ENCODE measurements at regions not wholly inside any gene's neighbourhood (a gene's known extent, or its start where the extent isn't known, plus 50 kb on each side); places are given as distances from the start of the nearest gene placed in this dataset.

DNA sequence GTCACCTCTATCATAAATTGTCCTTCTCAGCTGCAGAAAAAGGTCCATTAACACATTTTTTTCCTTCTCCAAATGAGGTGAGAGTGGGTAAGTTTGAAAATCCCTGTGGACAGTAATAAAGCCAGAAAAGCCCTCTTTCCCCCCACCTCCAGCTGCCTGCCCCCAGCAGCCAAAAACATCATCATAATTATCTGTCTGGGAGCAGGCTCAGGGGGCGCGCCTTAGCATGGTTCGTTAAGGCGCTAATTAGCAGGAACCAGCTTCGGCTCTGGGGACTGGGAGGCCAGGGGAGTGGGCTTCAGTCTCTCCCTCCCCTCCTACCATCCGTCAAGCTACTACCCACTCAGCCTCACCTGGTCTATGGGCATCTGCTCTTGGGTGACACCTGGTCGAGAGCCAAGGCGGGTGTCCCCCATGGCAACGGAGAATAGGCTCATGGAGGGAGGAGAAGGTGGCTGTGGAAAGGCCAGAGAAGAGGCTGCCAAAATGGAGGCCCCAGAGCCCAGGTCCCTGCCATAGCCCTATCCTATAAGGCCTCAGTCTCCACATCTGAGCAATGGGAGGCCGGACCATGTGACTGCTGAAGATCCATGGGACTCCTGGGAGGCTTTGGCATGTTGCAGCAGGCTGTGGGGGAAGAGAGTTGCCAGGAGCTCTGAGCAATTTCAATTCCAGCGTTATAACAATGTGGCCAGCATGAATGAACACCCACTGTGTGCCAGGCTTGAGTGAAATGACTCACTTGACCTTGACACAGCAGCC lies 140.1 kb upstream of the LINGO1 start:
- H3K4me3 ChIP-seq (ENCODE audit: control insufficient read depth, low read depth, low read length), result no peak overlapping the region
- TF ChIP-seq, protein P1, sequence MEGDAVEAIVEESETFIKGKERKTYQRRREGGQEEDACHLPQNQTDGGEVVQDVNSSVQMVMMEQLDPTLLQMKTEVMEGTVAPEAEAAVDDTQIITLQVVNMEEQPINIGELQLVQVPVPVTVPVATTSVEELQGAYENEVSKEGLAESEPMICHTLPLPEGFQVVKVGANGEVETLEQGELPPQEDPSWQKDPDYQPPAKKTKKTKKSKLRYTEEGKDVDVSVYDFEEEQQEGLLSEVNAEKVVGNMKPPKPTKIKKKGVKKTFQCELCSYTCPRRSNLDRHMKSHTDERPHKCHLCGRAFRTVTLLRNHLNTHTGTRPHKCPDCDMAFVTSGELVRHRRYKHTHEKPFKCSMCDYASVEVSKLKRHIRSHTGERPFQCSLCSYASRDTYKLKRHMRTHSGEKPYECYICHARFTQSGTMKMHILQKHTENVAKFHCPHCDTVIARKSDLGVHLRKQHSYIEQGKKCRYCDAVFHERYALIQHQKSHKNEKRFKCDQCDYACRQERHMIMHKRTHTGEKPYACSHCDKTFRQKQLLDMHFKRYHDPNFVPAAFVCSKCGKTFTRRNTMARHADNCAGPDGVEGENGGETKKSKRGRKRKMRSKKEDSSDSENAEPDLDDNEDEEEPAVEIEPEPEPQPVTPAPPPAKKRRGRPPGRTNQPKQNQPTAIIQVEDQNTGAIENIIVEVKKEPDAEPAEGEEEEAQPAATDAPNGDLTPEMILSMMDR (conservative IDR thresholded peaks at IDR 0.05; ENCODE audit: control insufficient read depth, insufficient read depth, low read depth, low read length), result no peak
- no peak for DNase-seq (ENCODE audit: low read depth)

DNA sequence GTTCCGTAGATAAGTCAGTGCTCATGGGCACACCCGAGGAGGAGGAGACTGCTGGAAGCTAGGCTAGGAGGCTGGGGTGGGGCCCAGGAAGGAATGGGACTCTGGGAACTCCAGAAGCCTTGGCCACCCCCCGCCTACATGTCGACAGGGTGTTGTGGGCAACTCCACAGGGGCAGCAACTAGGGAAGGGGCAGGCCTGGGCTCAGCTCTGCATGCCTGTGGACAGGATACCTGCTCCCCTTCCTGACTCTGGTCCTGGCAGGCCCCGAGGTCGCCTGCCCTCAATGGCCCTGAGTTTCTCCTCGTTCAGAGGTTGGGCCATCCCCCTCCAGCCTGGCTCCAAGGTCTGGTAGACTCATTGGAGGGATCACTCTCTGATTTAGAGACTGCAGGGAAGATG lies 138.9 kb upstream of the LINGO1 start:
- no peak for DNase-seq (ENCODE audit: low read depth)
- TF ChIP-seq, protein P1 (conservative IDR thresholded peaks at IDR 0.05; ENCODE audit: control insufficient read depth, insufficient read depth, low read depth, low read length), result no peak
- H3K4me3 ChIP-seq (ENCODE audit: control insufficient read depth, low read depth, low read length), result no peak overlapping the region

DNA sequence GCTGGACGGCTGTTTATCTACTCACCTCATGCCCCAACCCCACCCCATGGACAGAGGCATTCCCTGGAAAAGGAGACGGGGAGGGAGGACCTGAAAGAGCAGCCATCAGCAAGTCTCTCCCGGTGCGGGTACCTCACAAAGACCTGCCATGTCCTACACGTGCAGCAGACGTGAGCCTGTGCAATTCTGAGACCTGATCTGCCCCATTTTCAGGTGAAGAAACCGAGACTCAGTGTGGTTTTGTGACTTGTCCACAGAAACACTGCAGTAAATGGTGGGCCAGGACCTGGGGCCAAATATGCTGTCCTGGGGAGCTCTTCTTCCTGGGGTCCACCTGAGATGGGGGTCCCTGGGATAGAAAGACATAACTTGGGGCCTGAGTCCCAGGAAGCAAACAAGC lies 137.0 kb upstream of the LINGO1 start:
- TF ChIP-seq, protein P1 (conservative IDR thresholded peaks at IDR 0.05; ENCODE audit: control insufficient read depth, insufficient read depth, low read depth, low read length), result no peak
- H3K4me3 ChIP-seq (ENCODE audit: control insufficient read depth, low read depth, low read length), result no peak overlapping the region
- no peak for DNase-seq (ENCODE audit: low read depth)

DNA sequence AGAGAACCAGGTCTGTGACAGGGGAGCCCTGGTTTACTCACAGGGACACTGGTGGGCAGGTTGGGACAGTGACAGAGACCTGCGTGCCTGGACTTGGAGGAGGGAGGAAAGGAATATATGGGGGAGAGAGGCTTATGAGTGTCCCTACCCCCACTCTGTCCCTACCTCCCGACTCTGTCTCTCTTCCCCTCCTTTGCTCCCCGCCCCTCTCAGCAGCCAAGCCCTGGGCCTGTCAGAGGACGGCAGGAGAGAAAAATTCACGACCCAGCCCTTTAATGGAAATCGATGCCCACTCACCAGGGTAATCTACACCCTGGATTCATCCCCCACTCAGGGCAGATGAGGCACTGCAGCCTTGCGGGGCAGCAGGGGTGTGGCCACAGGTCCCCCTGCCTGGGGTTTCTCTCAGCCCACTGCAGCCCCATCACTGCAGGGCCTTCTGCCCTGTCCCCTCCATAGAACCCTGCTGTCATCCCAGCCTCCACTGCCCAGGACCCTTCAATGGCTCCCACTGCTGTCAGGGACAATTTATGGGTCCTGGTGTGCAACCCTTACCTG lies 135.9 kb upstream of the LINGO1 start:
- TF ChIP-seq, protein P1 (conservative IDR thresholded peaks at IDR 0.05; ENCODE audit: control insufficient read depth, insufficient read depth, low read depth, low read length), result no peak
- no peak for DNase-seq (ENCODE audit: low read depth)
- H3K4me3 ChIP-seq (ENCODE audit: control insufficient read depth, low read depth, low read length), result no peak overlapping the region

DNA sequence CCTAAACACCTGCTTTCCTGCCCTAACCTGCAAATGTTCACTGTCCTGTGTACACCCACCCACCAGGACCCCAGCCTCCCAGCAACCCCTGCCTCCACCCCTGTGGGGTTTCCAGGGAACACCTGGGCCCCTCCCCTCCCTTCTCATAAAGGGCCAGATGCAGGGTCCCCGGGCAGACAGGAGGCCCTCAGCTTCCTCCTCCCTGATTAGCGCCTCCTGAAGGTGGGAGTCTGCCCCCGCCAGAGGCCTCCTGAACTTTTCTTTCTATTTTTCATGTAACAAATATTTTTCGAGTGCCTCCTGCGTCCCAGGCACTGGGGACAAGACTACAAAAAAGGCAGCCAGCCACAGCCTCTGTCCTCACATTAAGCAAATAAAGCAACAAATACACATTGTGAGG lies 135.4 kb upstream of the LINGO1 start:
- DNase-seq (ENCODE audit: low read depth), result no peak
- TF ChIP-seq, protein P1 (conservative IDR thresholded peaks at IDR 0.05; ENCODE audit: control insufficient read depth, insufficient read depth, low read depth, low read length), result no peak
- H3K4me3 ChIP-seq (ENCODE audit: control insufficient read depth, low read depth, low read length), result no peak overlapping the region

DNA sequence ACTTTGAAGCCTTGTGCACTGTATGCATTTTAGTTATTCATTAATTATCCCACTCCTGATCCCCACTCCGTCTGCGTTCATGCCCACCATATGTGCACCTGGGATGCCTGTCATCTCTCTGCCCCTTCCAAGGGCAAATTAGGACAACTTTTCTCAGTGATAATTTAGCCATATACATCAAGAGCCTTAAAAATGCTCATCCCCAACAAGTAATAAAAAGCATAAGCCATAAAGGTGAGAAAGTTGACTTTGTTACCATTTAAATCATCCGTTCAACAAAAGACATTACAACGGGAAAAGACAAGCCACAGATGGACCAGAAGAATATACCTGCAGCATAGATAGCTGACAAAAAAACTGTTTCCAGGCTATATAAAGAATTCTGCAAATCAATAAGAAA lies 131.4 kb upstream of the LINGO1 start:
- DNase-seq (ENCODE audit: low read depth), result no peak
- TF ChIP-seq, protein P1 (conservative IDR thresholded peaks at IDR 0.05; ENCODE audit: control insufficient read depth, insufficient read depth, low read depth, low read length), result no peak
- no peak overlapping the region for H3K4me3 ChIP-seq (ENCODE audit: control insufficient read depth, low read depth, low read length)

Data from fibroblast of mammary gland (primary cell).